NB4 (cell line): ENCODE measurements at regions not wholly inside any gene's neighbourhood (a gene's known extent, or its start where the extent isn't known, plus 50 kb on each side); places are given as distances from the start of the nearest gene placed in this dataset.

Source experiments
- CTCF ChIP-seq: IDR thresholded peaks from one replicate; pipeline ENCODE4 v1.5.1; 2012; ENCODE audit warnings: low read depth, low read length
- MAX ChIP-seq: IDR thresholded peaks from 2 replicates; pipeline ENCODE4 v1.6.1; 2011; ENCODE audit warnings: low read depth, low read length
- POLR2A ChIP-seq: IDR thresholded peaks from 2 replicates; pipeline ENCODE4 v1.6.1; 2011; ENCODE audit warnings: mild to moderate bottlenecking; ENCODE audit not compliant: insufficient read length; ENCODE audit errors: extremely low read depth

GRCh38 chr6:150791717-150792116, 73.8 kb upstream of the MTHFD1L start:
- TF ChIP-seq CTCF (no peak), MAX (no peak), POLR2A (no peak)
